ENCODE measurements at regions not wholly inside any gene's neighbourhood (a gene's known extent, or its start where the extent isn't known, plus 50 kb on each side); places are given as distances from the start of the nearest gene placed in this dataset.

- WGBS, 5 donors, result 82 to 94% (median 86%) methylated on average over 6 of the region's 6 CpGs
- H3K27ac ChIP-seq, result no peak overlapping the region
- no peak overlapping the region for H3K4me3 ChIP-seq
- H3K27me3 ChIP-seq (replicated peaks in 1 of 7), result no peaks in the 10 kb centered on the region
- no peaks in the 10 kb centered on the region for H3K9me3 ChIP-seq
- no peak for DNase-seq
- TF ChIP-seq, protein P1, sequence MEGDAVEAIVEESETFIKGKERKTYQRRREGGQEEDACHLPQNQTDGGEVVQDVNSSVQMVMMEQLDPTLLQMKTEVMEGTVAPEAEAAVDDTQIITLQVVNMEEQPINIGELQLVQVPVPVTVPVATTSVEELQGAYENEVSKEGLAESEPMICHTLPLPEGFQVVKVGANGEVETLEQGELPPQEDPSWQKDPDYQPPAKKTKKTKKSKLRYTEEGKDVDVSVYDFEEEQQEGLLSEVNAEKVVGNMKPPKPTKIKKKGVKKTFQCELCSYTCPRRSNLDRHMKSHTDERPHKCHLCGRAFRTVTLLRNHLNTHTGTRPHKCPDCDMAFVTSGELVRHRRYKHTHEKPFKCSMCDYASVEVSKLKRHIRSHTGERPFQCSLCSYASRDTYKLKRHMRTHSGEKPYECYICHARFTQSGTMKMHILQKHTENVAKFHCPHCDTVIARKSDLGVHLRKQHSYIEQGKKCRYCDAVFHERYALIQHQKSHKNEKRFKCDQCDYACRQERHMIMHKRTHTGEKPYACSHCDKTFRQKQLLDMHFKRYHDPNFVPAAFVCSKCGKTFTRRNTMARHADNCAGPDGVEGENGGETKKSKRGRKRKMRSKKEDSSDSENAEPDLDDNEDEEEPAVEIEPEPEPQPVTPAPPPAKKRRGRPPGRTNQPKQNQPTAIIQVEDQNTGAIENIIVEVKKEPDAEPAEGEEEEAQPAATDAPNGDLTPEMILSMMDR (IDR thresholded peaks at IDR 0.05 in 8 of 11, conservative IDR thresholded peaks at IDR 0.05 in 3 of 11), result no peak
- TF ChIP-seq POLR2A (IDR thresholded peaks at IDR 0.05), result no peak
- no peak for TF ChIP-seq POLR2AphosphoS5 (IDR thresholded peaks at IDR 0.05)
- H3K36me3 ChIP-seq, result no peaks in the 10 kb centered on the region
- H3K4me1 ChIP-seq, result no peaks in the 10 kb centered on the region
- intact Hi-C loops (cut with DNase I; ENCODE audit: low total_unique reads), result no loop called here
Measured at GRCh38 chr3:28597452-28597851, 248.8 kb upstream of the AZI2 start.

- Histone ChIP-seq H3K36me3 (no peaks in the 10 kb centered on the region), H3K27ac (no peak overlapping the region), H3K27me3 (replicated peaks in 1 of 7) (no peaks in the 10 kb centered on the region), H3K9me3 (no peaks in the 10 kb centered on the region), H3K4me1 (no peaks in the 10 kb centered on the region), H3K4me3 (no peak overlapping the region)
- DNase-seq, result no peak
- WGBS, 5 donors, result 78 to 92% (median 86%) methylated on average over 4 of the region's 4 CpGs
- intact Hi-C loops (cut with DNase I; ENCODE audit: low total_unique reads), result no loop called here
- TF ChIP-seq, protein P1 (IDR thresholded peaks at IDR 0.05 in 8 of 11, conservative IDR thresholded peaks at IDR 0.05 in 3 of 11), result no peak
Measured at GRCh38 chr3:28598165-28598564, 249.5 kb upstream of the AZI2 start.

DNA sequence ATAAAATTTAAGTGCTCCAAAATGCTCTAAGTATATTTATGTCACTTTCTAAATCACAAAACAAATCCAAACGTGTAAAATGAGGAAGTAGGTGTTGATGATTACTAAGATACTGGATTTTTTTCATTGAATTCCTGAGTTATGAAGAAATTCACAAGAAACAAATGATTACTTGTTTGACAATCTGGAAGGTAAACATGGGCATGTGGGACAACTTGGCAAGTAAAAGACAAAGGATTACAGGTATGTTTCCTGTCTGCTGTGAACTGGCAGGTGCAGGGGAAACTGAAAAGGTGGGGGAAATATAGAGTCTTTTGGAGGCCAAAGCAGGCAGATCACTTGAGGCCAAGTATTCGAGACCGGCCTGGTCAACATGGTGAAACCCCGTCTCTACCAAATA, 252.7 kb upstream of the AZI2 start:
- TF ChIP-seq POLR2AphosphoS5 (IDR thresholded peaks at IDR 0.05), result no peak
- TF ChIP-seq POLR2A (IDR thresholded peaks at IDR 0.05), result no peak
- TF ChIP-seq, protein P1 (IDR thresholded peaks at IDR 0.05 in 8 of 11, conservative IDR thresholded peaks at IDR 0.05 in 3 of 11), result no peak
- intact Hi-C loops (cut with DNase I; ENCODE audit: low total_unique reads), result no loop called here
- no peak for DNase-seq
- no peaks in the 10 kb centered on the region for H3K9me3 ChIP-seq
- H3K27me3 ChIP-seq (replicated peaks in 1 of 7), result no peaks in the 10 kb centered on the region
- no peak overlapping the region for H3K27ac ChIP-seq
- no peaks in the 10 kb centered on the region for H3K4me1 ChIP-seq
- no peaks in the 10 kb centered on the region for H3K36me3 ChIP-seq
- no peak overlapping the region for H3K4me3 ChIP-seq
- 68 to 75% (median 73%) methylated on average over 4 of the region's 4 CpGs for WGBS, 5 donors

DNA sequence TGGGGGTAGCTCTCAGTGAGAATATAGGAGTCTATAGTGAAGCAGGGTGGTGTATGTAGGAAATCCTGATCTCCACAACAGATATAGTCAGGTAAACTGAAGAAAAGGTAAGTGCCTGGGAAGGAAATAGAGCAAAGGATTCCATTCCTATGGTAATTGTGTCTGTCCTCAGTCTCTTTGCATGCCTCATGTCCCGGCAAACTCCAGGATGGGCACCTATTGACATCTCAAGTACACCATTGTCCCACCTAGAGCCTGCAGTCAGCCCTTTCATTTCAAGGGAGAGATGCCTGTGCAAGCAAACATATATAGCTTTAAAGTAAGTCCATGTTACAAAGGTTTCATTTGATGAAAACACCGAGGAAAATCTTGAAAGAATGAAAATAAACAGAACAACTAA, 257.7 kb upstream of the AZI2 start:
- WGBS, 5 donors, result 82 to 94% (median 86%) methylated on average over 2 of the region's 2 CpGs
- Histone ChIP-seq H3K36me3 (no peaks in the 10 kb centered on the region), H3K4me3 (no peak overlapping the region), H3K9me3 (no peaks in the 10 kb centered on the region), H3K27me3 (replicated peaks in 1 of 7) (no peaks in the 10 kb centered on the region), H3K4me1 (no peaks in the 10 kb centered on the region), H3K27ac (no peak overlapping the region)
- intact Hi-C loops (cut with DNase I; ENCODE audit: low total_unique reads), result no loop called here
- TF ChIP-seq POLR2AphosphoS5 (IDR thresholded peaks at IDR 0.05) (no peak), POLR2A (IDR thresholded peaks at IDR 0.05) (no peak)
- TF ChIP-seq, protein P1 (IDR thresholded peaks at IDR 0.05 in 8 of 11, conservative IDR thresholded peaks at IDR 0.05 in 3 of 11), result no peak
- no peak for DNase-seq
